ENCODE measurements at regions not wholly inside any gene's neighbourhood (a gene's known extent, or its start where the extent isn't known, plus 50 kb on each side); places are given as distances from the start of the nearest gene placed in this dataset.

DNA sequence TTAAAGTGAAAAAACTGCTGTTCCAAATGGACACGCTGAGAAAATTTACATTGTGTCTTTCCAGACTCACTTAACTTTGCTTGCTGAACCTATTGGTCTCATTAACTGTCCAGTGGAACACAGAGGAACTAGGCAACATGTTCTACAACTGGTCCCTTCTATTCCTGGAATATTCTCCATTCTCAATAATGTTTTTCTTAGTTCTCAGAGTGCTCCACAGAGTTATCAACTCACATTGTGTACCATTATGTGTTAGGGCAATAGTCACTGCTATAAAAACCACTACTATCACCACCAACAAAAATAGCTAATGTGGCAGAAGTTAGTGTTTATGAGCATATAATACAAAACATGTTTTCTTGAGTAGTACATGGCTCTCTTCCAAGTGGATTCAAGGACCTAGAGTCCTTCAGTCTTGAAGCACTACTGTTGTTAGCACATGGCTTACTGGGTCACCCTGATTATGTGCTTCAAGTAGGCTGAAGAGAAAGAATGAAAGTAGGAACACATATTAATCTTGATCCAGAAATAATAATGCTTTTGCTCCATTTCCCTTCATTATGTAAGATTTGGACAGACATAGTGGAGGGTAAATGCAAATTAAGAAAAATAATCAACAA lies 865.3 kb upstream of the HS3ST1 start:
- DNase-seq, result no peak

DNA sequence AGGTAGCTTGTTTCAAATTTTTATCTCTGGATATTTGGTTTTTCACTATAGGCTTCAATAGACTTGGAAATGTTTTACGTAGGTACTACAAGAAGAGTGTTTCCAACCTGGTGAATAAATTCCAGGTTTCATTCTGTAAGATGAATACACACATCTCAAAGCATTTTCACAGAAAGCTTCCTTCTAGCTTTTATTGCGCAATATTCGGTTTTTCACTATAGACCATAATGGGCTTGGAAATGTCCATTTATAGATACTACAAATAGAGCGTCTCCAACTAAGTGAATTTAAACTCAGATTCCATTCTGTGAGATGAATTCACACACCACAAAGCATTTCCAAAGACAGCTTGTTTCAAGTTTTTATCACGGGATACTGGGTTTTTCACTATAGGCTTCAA lies 857.7 kb upstream of the HS3ST1 start:
- no peak for DNase-seq

DNA sequence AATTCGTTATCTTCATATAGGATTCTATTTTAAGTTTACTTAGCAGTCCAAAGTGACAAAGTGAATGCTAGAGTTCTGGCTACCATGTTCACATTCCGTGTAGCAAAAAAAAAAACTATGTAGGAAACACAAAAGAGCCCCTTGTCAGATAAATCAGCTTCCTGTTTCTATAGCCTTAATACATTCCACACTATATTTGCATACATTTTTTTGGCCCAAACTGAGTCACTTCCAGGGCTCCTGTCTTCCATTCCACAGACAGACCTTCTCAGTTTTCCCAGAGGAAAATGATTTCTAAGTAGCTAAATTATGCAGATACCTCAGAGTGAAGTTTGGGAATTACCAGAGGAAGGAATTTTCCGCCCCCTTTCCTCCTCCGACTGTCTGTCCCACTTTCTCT lies 841.9 kb upstream of the HS3ST1 start:
- no peak for DNase-seq

DNA sequence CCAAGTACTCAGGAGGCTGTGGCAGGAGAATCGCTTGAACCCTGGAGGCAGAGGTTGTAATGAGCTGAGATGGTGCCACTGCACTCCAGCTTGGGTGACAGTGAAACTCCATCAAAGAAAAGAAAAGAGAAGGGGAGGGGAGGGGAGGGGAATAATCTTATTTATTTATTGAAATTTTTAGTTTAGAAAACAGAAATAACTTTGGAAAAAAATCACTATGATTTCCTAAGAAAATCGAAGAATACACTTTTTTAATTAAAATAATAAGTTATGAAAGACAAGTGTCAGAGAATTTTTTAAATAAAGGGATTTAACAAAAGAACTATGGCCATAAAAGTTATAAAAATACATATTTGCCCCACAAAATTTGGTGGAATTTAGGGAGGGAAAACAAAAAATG lies 836.9 kb upstream of the HS3ST1 start:
- DNase-seq, result no peak

DNA sequence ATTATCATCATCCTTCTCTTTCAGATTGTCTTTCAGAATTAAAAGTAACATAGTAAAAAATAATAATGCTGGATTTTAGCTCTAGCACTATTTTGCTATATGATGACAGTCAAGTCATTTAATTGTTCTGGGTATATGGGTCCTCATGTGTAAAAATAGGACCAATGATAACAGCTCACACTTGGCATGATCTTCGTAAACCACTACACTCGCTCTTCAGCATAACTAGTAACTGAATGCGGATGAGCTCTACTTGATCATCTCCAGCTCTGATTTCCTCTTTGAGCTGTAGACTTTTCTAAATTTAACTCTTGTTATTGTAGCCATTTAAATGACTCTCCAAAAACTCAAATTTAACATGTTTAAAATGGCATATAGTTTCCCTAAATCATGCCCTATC lies 831.8 kb upstream of the HS3ST1 start:
- DNase-seq, result no peak

DNA sequence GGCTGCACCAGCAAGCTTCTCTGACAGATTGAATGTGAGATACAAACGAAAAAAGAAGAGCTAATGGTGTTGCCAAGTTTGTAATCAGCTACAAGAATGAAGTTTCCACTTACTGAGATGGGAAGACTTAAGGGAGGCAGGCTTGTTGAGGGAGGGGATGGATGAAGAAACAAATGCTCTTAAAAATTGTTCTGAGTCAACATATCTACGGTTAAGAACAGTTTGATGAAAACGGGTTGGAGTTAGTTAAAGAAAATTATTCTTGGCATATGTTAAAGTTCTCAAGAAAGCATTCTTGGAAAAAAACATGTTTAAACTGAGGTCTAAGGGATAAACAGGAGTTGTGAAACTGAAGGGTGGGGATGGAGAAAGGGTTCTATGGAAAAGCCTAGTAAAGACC lies 816.3 kb upstream of the HS3ST1 start:
- DNase-seq, result no peak

- DNase-seq, result no peak
Observed at GRCh38 chr4:12242354-12242753, 813.7 kb upstream of the HS3ST1 start.

- DNase-seq, result no peak
Observed at GRCh38 chr4:12239897-12240636, 811.4 kb upstream of the HS3ST1 start.

DNA sequence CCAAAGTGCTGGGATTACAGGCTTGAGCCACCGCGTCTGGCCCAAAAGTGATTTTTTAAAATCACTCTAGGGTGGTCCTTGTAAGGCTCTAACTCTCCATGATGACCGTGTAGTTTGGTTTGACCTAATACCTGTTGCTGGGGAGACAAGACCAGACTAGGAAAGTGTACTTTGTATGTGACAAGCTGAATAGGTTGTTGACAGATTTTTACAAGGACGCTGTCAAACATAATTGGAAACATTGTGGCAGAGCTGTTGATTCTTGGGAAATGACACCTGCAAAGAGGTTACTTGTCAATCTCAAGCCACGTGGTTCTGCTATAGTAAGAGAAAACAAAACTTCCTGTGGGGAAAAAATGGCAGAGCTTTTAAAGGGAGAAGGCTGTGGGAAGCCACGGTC lies 802.4 kb upstream of the HS3ST1 start:
- no peak for DNase-seq

GRCh38 chr4:12221031-12221430 lies 792.3 kb upstream of the HS3ST1 start:
- DNase-seq, result no peak

- no peak for DNase-seq
Observed at GRCh38 chr4:12211636-12212035, 782.9 kb upstream of the HS3ST1 start.

- no peak for DNase-seq
Observed at GRCh38 chr4:12207396-12207795, 778.7 kb upstream of the HS3ST1 start.

- no peak for DNase-seq
Observed at GRCh38 chr4:12206091-12206490, 777.4 kb upstream of the HS3ST1 start.

DNA sequence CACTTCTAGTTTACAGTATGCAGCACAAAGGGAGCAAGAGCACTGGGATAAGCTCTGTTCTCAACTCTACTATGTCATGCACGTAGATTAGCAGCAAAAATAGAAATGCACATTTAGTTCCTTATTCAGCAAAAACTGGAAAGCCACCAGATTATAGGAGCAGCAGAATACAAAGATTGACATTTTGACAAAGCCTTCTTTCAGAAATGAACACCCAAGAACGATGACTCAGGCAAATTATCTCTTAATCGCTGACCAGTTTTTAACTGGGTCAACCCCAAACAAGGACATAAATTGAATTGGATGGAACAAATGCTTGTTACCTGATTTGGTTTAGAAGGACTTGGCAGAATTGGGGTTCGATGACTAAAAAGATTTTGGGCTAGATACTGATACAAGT lies 775.3 kb upstream of the HS3ST1 start:
- no peak for DNase-seq

DNA sequence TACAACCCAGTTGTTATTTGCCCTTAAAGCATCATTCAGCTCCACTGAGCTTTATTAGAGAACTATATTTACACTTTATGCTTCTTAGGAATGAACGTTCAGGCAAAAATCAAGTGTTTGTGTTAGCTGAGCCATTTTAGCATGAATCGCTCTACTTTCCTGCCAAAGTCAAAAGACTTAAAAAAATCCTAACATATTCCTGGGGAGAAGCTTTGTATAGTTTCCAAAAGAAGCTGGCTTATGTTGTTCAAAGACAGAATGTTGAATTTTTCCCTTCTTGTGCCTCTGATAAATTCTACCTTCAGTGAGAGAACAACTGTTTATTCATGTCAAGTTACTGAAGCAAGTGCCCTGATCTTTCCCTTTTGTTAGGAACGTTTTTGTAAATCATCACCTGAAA lies 771.5 kb upstream of the HS3ST1 start:
- DNase-seq, result no peak

- no peak for DNase-seq
Observed at GRCh38 chr4:12186526-12186925, 757.8 kb upstream of the HS3ST1 start.

GRCh38 chr4:12178614-12179610 lies 750.2 kb upstream of the HS3ST1 start:
- DNase-seq, result no peak

DNA sequence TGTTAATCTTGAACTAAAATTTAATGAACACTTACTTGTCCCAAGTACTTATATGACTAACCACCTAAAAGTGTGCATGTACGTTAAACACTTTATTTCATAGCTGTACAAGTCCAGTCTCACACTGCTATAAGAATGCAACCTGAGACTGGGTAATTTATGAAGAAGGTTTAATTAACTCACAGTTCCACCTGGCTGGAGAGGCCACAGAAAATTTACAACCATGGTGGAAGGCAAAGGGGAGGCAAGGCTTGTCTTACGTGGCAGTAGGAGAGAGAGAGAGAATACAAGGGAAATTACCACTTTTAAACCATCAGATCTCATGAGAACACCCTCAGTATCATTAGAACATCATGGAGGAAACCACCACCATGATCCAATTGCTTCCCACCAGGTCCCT lies 748.7 kb upstream of the HS3ST1 start:
- DNase-seq, result no peak

- DNase-seq, result no peak
Observed at GRCh38 chr4:12173496-12173895, 744.8 kb upstream of the HS3ST1 start.

DNA sequence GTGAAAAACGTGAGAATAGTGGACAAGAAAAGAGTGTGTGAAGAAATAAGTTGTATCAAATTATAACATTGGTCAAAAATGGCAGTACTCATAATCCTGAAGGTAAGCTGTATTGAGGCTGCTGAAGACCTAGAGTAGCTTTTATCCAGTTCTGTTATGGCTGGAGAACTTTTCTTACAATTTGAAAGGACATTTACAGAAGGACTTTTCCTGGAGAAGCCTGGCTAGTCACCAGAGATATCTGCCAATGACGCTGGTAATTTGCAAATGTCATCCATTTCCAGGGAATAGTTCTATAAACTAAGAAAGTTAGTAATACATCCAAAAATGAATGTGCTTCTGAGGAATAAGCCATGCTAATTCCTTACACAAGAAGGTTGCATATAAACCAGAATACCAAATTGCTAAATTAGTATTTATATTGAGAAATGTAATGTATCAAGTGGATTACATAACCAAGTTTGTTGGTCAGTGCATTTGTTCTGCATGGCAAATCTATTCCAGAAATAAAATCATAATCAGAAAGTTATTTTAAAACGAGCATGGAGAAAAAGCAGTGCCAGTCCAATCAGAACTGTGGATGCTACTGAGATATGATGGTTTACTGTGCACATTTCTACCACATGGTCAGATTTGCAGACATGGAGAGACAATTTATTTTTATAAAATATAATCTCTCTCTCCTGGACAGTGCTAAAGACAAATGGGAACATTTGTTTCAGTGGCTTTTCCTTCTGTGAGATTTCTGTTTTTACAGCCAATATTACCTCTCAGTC lies 743.7 kb upstream of the HS3ST1 start:
- no peak for DNase-seq

- no peak for DNase-seq
Observed at GRCh38 chr4:12170308-12170707, 741.6 kb upstream of the HS3ST1 start.

GRCh38 chr4:12165616-12166015 lies 736.9 kb upstream of the HS3ST1 start:
- no peak for DNase-seq

DNA sequence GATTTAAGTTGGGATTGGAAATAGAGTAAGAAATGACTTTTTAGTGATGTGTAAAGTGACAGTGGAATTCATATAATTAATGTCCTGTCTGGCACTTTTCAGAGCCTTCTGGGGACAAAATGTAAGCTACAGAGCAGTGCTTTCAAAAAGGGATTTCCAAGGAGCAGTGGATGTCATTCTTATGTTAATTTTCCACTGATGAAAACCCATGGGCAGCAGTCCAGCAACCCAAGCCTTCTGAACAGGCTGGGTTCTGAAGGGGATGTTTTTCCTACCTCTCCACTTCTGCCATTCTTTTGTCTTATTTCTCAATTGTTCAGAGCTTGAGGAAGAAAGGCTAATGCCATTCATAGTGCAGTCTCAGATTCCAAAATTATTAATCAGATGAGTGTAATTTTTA lies 717.6 kb upstream of the HS3ST1 start:
- no peak for DNase-seq
